Hepatocyte (in vitro differentiated cells): ENCODE measurements at regions not wholly inside any gene's neighbourhood (a gene's known extent, or its start where the extent isn't known, plus 50 kb on each side); places are given as distances from the start of the nearest gene placed in this dataset.

Experiments
- DNase-seq: peaks from one replicate; pipeline ENCODE4 v3.0.0-alpha.2; 2016; ENCODE audit warnings: low spot score
- H2AFZ ChIP-seq: fragments of 200-600 bp; sonication (generic); 2 replicates; pipeline ENCODE4 v1.6.0; 2016; ENCODE audit warnings: antibody characterized with exemption, mild to moderate bottlenecking
- H3K27ac ChIP-seq: fragments of 200-600 bp; sonication (generic); 2 replicates; pipeline ENCODE4 v1.5.1; 2016; ENCODE audit warnings: mild to moderate bottlenecking
- H3K27me3 ChIP-seq: fragments of 200-600 bp; sonication (generic); 2 replicates; pipeline ENCODE4 v1.6.1; 2016
- H3K36me3 ChIP-seq: fragments of 200-600 bp; sonication (generic); replicated peaks from 2 replicates; pipeline ENCODE4 v1.5.1; 2016; ENCODE audit warnings: low read depth; ENCODE audit not compliant: insufficient read depth
- H3K4me1 ChIP-seq: fragments of 200-600 bp; sonication (generic); 2 replicates; pipeline ENCODE4 v1.5.1; 2016; ENCODE audit warnings: mild to moderate bottlenecking, moderate library complexity; ENCODE audit not compliant: insufficient read depth
- H3K4me2 ChIP-seq: fragments of 200-600 bp; sonication (generic); 2 replicates; pipeline ENCODE4 v1.6.0; 2016
- H3K4me3 ChIP-seq: fragments of 200-600 bp; sonication (generic); 2 replicates; pipeline ENCODE4 v1.5.1; 2016; ENCODE audit warnings: mild to moderate bottlenecking
- H3K79me2 ChIP-seq: fragments of 200-600 bp; sonication (generic); 2 replicates; pipeline ENCODE4 v1.6.0; 2017; ENCODE audit warnings: mild to moderate bottlenecking
- H3K9me2 ChIP-seq: fragments of 200-600 bp; sonication (generic); replicated peaks from 2 replicates; pipeline ENCODE4 v1.6.0; 2017; ENCODE audit warnings: mild to moderate bottlenecking; ENCODE audit not compliant: insufficient read depth
- H3K9me3 ChIP-seq: fragments of 200-600 bp; sonication (generic); 2 replicates; pipeline ENCODE4 v1.5.1; 2016; ENCODE audit warnings: low read depth, mild to moderate bottlenecking
- H4K20me1 ChIP-seq: fragments of 200-600 bp; sonication (generic); 2 replicates; pipeline ENCODE4 v1.6.0; 2016; ENCODE audit warnings: mild to moderate bottlenecking; ENCODE audit not compliant: insufficient read depth, poor library complexity, severe bottlenecking
- EZH2 ChIP-seq: fragments of 200-600 bp; sonication (generic); IDR thresholded peaks from 2 replicates; pipeline ENCODE4 v1.6.1; 2016; ENCODE audit warnings: antibody characterized with exemption, mild to moderate bottlenecking, borderline replicate concordance
- EZH2phosphoT487 ChIP-seq: fragments of 200-600 bp; sonication (generic); IDR thresholded peaks from one replicate; pipeline ENCODE4 v1.6.1; 2018; ENCODE audit warnings: antibody characterized with exemption, mild to moderate bottlenecking, low read depth, moderate library complexity; ENCODE audit not compliant: unreplicated experiment, severe bottlenecking
- WGBS: methylation state at CpG from one replicate; pipeline ENCODE4 v1.1.6; 2016; ENCODE audit warnings: low lambda C conversion rate; ENCODE audit errors: missing lambda C conversion rate; 5-methylcytosine and 5-hydroxymethylcytosine counted together
- TF ChIP-seq, protein P1 (sequence below): fragments of 200-600 bp; sonication (generic); IDR thresholded peaks from 2 replicates; pipeline ENCODE4 v1.5.1; 2016; ENCODE audit warnings: antibody characterized with exemption, mild to moderate bottlenecking; ENCODE audit not compliant: poor library complexity

- Histone ChIP-seq H3K27ac (no peak overlapping the region), H3K27me3 (no peaks in the 10 kb centered on the region), H3K36me3 (no peaks in the 10 kb centered on the region), H3K9me2 (no peaks in the 10 kb centered on the region), H3K4me3 (no peak overlapping the region), H3K4me1 (peaks cover 7% of the 10 kb centered on the region), H3K9me3 (no peaks in the 10 kb centered on the region), H3K79me2 (no peaks in the 10 kb centered on the region), H2AFZ (no peak overlapping the region), H3K4me2 (no peak overlapping the region), H4K20me1 (no peaks in the 10 kb centered on the region)
- DNase-seq, result no peak
- TF ChIP-seq EZH2 (no peak), EZH2phosphoT487 (no peak)
- TF ChIP-seq, protein P1, sequence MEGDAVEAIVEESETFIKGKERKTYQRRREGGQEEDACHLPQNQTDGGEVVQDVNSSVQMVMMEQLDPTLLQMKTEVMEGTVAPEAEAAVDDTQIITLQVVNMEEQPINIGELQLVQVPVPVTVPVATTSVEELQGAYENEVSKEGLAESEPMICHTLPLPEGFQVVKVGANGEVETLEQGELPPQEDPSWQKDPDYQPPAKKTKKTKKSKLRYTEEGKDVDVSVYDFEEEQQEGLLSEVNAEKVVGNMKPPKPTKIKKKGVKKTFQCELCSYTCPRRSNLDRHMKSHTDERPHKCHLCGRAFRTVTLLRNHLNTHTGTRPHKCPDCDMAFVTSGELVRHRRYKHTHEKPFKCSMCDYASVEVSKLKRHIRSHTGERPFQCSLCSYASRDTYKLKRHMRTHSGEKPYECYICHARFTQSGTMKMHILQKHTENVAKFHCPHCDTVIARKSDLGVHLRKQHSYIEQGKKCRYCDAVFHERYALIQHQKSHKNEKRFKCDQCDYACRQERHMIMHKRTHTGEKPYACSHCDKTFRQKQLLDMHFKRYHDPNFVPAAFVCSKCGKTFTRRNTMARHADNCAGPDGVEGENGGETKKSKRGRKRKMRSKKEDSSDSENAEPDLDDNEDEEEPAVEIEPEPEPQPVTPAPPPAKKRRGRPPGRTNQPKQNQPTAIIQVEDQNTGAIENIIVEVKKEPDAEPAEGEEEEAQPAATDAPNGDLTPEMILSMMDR, result no peak
- 89% methylated on average over 11 of the region's 11 CpGs for WGBS
Observed at GRCh38 chr13:109569958-109570711, 216.2 kb downstream of the IRS2 start.

GRCh38 chr13:109568339-109568818, 218.0 kb downstream of the IRS2 start:
- H3K27me3 ChIP-seq, result no peaks in the 10 kb centered on the region
- H3K4me2 ChIP-seq, result peak overlapping the region; percentile 6
- no peaks in the 10 kb centered on the region for H3K36me3 ChIP-seq
- WGBS, result 44% methylated on average over 4 of the region's 4 CpGs
- H3K79me2 ChIP-seq, result no peaks in the 10 kb centered on the region
- H3K4me1 ChIP-seq, result peaks cover 7% of the 10 kb centered on the region
- no peak overlapping the region for H3K4me3 ChIP-seq
- no peak for TF ChIP-seq EZH2phosphoT487
- TF ChIP-seq, protein P1, result no peak
- TF ChIP-seq EZH2, result no peak
- H4K20me1 ChIP-seq, result no peaks in the 10 kb centered on the region
- H3K9me2 ChIP-seq, result no peaks in the 10 kb centered on the region
- H3K9me3 ChIP-seq, result no peaks in the 10 kb centered on the region
- H3K27ac ChIP-seq, result peak overlapping the region; percentile 77
- DNase-seq, result peak; percentile 30
- H2AFZ ChIP-seq, result no peak overlapping the region

GRCh38 chr13:109567315-109567714, 219.1 kb downstream of the IRS2 start:
- no peak overlapping the region for H2AFZ ChIP-seq
- H3K9me3 ChIP-seq, result no peaks in the 10 kb centered on the region
- no peaks in the 10 kb centered on the region for H4K20me1 ChIP-seq
- no peak overlapping the region for H3K4me3 ChIP-seq
- H3K4me1 ChIP-seq, result peaks cover 7% of the 10 kb centered on the region
- no peak overlapping the region for H3K4me2 ChIP-seq
- DNase-seq, result no peak
- TF ChIP-seq EZH2phosphoT487 (no peak), EZH2 (no peak)
- TF ChIP-seq, protein P1, result no peak
- no peak overlapping the region for H3K27ac ChIP-seq
- 89% methylated on average over 2 of the region's 2 CpGs for WGBS
- no peaks in the 10 kb centered on the region for H3K27me3 ChIP-seq
- no peaks in the 10 kb centered on the region for H3K79me2 ChIP-seq
- no peaks in the 10 kb centered on the region for H3K9me2 ChIP-seq
- H3K36me3 ChIP-seq, result no peaks in the 10 kb centered on the region
